H1 (cell line): ENCODE measurements at regions not wholly inside any gene's neighbourhood (a gene's known extent, or its start where the extent isn't known, plus 50 kb on each side); places are given as distances from the start of the nearest gene placed in this dataset.

ENCODE experiments used
- CTCF ChIP-seq, 3 experiments: IDR thresholded peaks; 1 replicate in 2 of 3; 2 replicates in 1 of 3; pipeline versions ENCODE4 v1.5.1 to v1.6.1; 2011; ENCODE audit warnings: low read length in 3 of 3, mild to moderate bottlenecking in 3 of 3, inconsistent platforms in 2 of 3, low read depth in 1 of 3, moderate library complexity in 1 of 3; ENCODE audit not compliant: insufficient read depth in 1 of 3; ENCODE audit errors: control extremely low read depth in 1 of 3
- EGR1 ChIP-seq: IDR thresholded peaks from 2 replicates; pipeline ENCODE4 v1.6.1; 2011; ENCODE audit warnings: low read depth, low read length, borderline replicate concordance
- EP300 ChIP-seq, 2 experiments: IDR thresholded peaks; 1 replicate in 1 of 2; 2 replicates in 1 of 2; pipeline ENCODE4 v1.6.1; 2011 to 2012; ENCODE audit warnings: low read depth in 2 of 2, low read length in 2 of 2, mild to moderate bottlenecking in 2 of 2, borderline replicate concordance in 1 of 2, inconsistent platforms in 1 of 2, moderate library complexity in 1 of 2
- HDAC6 ChIP-seq: IDR thresholded peaks from one replicate; pipeline ENCODE4 v1.7.1; 2012; ENCODE audit warnings: low read depth, mild to moderate bottlenecking, inconsistent platforms, low read length, moderate library complexity
- JUN ChIP-seq: IDR thresholded peaks from 2 replicates; pipeline ENCODE4 v1.6.1; 2011; ENCODE audit warnings: low read depth, mild to moderate bottlenecking, improper control_type of control experiment, low read length
- PHF8 ChIP-seq: fragments of 200-600 bp; sonication (generic); conservative IDR thresholded peaks from 2 replicates; pipeline ENCODE4 v1.7.1; 2012; ENCODE audit warnings: low read depth, mild to moderate bottlenecking, inconsistent platforms, low read length, moderate library complexity
- POLR2A ChIP-seq, 2 experiments: IDR thresholded peaks; 1 replicate in 1 of 2; 2 replicates in 1 of 2; pipeline ENCODE4 v1.6.1; 2011; ENCODE audit warnings: low read depth in 2 of 2, low read length in 2 of 2, mild to moderate bottlenecking in 2 of 2; ENCODE audit errors: control extremely low read depth in 1 of 2
- POLR2AphosphoS5 ChIP-seq: IDR thresholded peaks from 2 replicates; pipeline ENCODE4 v1.6.1; 2011; ENCODE audit warnings: low read depth, low read length
- SIX5 ChIP-seq: IDR thresholded peaks from 2 replicates; pipeline ENCODE4 v1.6.1; 2011; ENCODE audit warnings: mild to moderate bottlenecking, low read depth, low read length

GRCh38 chrX:120739300-120739699 lies 109.4 kb upstream of the C1GALT1C1 start:
- TF ChIP-seq EP300 (IDR thresholded peaks at IDR 0.05; ENCODE audit: borderline replicate concordance in 1 of 2, low read depth in 2 of 2, low read length in 2 of 2) = no peak
- no peak for TF ChIP-seq HDAC6
- TF ChIP-seq EGR1 = no peak
- no peak for TF ChIP-seq JUN
- no peak for TF ChIP-seq POLR2A (IDR thresholded peaks at IDR 0.05; ENCODE audit: control extremely low read depth in 1 of 2, low read depth in 2 of 2, low read length in 2 of 2)
- no peak for TF ChIP-seq CTCF (IDR thresholded peaks at IDR 0.05; ENCODE audit: control extremely low read depth in 1 of 3, insufficient read depth in 1 of 3, low read depth in 1 of 3, low read length in 3 of 3)
- no peak for TF ChIP-seq POLR2AphosphoS5
- no peak for TF ChIP-seq SIX5
- no peak for TF ChIP-seq PHF8
